Urinary bladder (tissue), 3 donors: ENCODE measurements at regions not wholly inside any gene's neighbourhood (a gene's known extent, or its start where the extent isn't known, plus 50 kb on each side); places are given as distances from the start of the nearest gene placed in this dataset.
"Not testable (repeated sequence)": the region's sequence is repeated elsewhere in the genome, so short reads cannot be mapped to it uniquely, and the experiment has no call there.

ENCODE experiments used
- DNase-seq: peaks from one replicate; pipeline ENCODE4 v3.0.0-alpha.2; 2015; ENCODE audit errors: extremely low spot score
- H3K27ac ChIP-seq: one replicate; pipeline ENCODE4 v1.5.1; 2013; ENCODE audit warnings: low read depth, mild to moderate bottlenecking, moderate library complexity
- H3K36me3 ChIP-seq: one replicate; pipeline ENCODE4 v1.6.1; 2013; ENCODE audit warnings: mild to moderate bottlenecking, moderate library complexity; ENCODE audit not compliant: insufficient read depth
- H3K4me1 ChIP-seq: one replicate; pipeline ENCODE4 v1.6.1; 2013; ENCODE audit warnings: mild to moderate bottlenecking, moderate library complexity; ENCODE audit not compliant: insufficient read depth
- H3K4me3 ChIP-seq: one replicate; pipeline ENCODE4 v1.5.1; 2013; ENCODE audit warnings: low read depth, low read length
- WGBS: extraction: QIAGEN DNeasy Blood & Tissue Kit; methylation state at CpG from one replicate; pipeline ENCODE4 v1.1.7; 2013; 5-methylcytosine and 5-hydroxymethylcytosine counted together
- donor health status: healthy with polysubstance abuse.
- donor health status: healthy.

DNA sequence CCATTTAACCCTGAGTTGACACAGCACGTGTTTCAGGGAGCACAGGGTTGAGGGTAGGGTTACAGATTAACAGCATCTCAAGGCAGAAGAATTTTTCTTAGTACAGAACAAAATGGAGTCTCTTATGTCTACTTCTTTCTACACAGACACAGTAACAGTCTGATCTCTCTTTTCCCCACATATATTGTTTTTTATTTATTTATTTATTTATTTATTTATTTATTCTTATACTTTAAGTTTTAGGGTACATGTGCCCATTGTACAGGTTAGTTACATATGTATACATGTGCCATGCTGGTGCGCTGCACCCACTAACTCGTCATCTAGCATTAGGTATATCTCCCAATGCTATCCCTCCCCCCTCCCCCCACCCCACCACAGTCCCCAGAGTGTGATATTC is 1725.6 kb downstream of the BRINP3 start:
- H3K36me3 ChIP-seq, H3K4me3 ChIP-seq, DNase-seq, H3K4me1 ChIP-seq, H3K27ac ChIP-seq: not testable (repeated sequence)
- 75% methylated on average over 3 of the region's 3 CpGs for WGBS

DNA sequence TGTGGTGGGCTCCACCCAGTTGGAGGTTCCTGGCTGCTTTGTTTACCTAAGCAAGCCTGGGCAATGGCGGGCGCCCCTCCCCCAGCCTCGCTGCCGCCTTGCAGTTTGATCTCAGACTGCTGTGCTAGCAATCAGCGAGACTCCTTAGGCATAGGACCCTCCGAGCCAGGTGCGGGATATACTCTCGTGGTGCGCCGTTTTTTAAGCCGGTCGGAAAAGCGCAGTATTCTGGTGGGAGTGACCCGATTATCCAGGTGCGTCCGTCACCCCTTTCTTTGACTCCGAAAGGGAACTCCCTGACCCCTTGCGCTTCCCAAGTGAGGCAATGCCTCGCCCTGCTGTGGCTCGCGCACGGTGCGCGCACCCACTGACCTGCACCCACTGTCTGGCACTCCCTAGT is 1719.9 kb downstream of the BRINP3 start:
- whole genome bisulfite sequencing, result 89% methylated on average over 24 of the region's 24 CpGs

DNA sequence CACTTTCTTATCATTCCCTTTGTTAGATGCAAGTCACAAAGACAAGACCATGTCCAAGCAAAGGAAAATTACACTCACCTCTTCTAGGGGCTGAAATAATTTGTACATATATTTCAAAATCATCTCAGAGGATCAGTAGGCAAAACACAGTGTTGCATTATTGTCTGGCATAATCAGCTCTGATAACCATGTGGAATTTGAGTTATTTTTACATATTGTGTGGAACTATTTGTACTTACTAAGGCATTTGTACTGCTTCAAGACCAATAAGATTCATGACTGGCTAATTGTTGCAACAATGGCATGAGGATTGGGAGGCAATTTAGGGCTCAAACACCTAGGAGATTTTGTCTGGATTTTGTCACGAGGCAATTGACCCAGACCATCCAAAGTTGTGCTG is 1716.4 kb downstream of the BRINP3 start:
- Histone ChIP-seq H3K27ac (no peak overlapping the region), H3K36me3 (no peaks in the 10 kb centered on the region), H3K4me1 (no peaks in the 10 kb centered on the region), H3K4me3 (no peak overlapping the region)
- no peak for DNase-seq
- 72% methylated on average over 1 of the region's 1 CpG for WGBS

More for the DNA sequence above, 1719.9 kb downstream of the BRINP3 start:
- H3K4me1 ChIP-seq, DNase-seq, H3K4me3 ChIP-seq, H3K27ac ChIP-seq, H3K36me3 ChIP-seq: not testable (repeated sequence)

DNA sequence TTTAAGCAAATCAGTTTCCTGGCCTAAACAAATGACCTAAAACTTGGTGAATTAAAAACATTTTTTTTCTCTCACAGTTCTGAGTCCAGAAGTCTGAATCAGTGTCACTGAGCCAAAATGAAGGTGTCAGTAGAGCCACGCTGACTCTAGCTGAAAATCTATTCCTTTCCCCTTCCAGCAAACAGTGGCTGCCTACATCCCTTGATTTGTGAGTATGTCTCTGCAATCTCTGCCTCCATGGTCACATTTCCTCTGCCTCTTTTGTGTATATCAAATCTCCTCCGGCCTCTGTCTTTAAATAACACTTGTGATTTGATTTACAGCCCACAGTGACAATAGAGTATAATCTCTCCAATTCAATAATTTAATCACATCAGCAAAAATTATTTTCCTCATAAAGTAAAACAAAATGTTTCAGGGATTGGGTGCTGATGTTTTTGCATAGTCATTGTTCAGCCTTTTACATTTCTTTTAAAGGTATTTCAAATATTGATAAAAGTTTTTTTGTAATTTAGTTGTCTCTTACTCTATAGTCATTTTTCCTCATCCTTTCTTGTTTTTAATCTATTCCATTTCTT is 1715.4 kb downstream of the BRINP3 start:
- no peak for DNase-seq
- Histone ChIP-seq H3K27ac (no peak overlapping the region), H3K4me3 (no peak overlapping the region), H3K4me1 (no peaks in the 10 kb centered on the region), H3K36me3 (no peaks in the 10 kb centered on the region)
- WGBS, result 73% methylated on average over 2 of the region's 2 CpGs

DNA sequence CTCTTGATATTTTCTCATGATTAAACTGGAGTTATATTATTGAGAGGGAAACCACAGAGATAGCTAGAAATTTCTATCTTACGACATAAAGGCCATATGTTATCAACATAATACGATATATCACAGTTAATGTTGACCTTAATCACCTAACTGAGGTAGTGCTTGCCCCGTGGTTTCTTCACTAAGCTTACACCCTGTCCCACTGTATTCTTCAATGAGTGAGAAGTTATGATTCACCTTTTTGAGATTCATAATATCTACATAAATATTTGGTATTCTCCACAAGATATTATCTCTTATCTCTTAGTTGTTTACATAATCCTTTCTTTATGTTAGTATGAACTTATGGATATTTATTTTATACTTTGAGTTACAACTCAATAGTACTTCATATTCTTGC is 1714.1 kb downstream of the BRINP3 start:
- no peak overlapping the region for H3K27ac ChIP-seq
- no peak for DNase-seq
- no peak overlapping the region for H3K4me3 ChIP-seq
- WGBS, result 54% methylated on average over 3 of the region's 3 CpGs
- H3K36me3 ChIP-seq, result no peaks in the 10 kb centered on the region
- no peaks in the 10 kb centered on the region for H3K4me1 ChIP-seq

DNA sequence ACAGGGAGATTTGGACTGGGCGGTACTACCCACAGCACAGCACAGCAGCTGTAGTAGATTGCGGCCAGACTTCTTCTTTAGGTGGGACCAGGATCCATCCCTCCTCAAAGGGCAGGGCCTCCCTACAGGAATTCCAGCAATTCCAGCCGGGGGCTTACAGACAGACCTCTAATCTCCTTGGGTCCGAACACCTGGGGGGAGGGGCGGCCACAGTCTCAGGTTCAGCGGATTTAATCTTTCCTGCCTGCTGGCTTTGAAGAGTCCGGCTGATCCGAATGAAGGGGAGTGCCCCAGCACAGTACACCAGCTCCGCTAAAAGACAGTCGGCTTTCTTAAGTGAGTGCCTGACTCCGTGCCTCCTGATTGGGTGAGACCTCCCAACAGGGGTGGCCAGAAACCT is 1708.5 kb downstream of the BRINP3 start:
- no peak for DNase-seq
- Histone ChIP-seq H3K36me3 (no peaks in the 10 kb centered on the region), H3K4me3 (no peak overlapping the region), H3K27ac (no peak overlapping the region), H3K4me1 (no peaks in the 10 kb centered on the region)
- 87% methylated on average over 11 of the region's 11 CpGs for WGBS

DNA sequence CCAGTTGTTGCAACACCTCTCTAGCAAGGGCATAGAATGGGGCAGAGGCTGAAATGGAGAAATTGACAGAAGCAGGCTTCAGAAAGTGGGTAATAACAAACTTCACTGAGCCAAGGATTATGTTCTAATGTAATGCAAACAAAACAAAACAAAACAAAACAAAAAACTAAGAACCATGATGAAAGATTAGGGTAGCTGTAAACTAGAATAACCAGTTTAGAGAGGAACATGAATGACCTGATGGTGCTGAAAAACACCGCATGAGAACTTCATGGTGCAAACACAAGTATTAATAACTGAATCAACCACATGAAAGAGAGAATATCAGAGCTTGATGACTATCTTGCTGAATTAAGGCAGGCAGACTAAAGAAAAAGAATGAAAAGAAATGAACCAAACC is 1707.7 kb downstream of the BRINP3 start:
- Histone ChIP-seq H3K4me3 (no peak overlapping the region), H3K27ac (no peak overlapping the region), H3K4me1 (no peaks in the 10 kb centered on the region), H3K36me3 (no peaks in the 10 kb centered on the region)
- WGBS, result 83% methylated on average over 1 of the region's 1 CpG
- DNase-seq, result no peak

DNA sequence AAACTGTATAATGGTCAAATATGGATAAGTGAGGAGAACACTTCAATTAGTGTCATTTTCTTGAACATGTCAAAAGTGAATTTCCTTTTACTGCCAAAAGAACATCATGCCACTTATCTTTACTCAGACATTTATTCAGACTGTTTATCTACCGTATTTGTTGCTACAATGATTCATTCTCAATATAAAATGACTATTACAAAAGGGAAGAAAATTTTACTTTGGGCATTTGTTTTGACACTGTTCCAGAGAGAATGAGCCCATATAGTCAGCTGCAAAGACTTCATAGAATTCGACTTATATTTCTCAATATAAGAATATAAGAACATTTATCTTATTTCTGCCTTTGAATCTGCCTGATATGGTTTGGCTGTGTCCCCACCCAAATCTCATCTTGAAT is 1699.1 kb downstream of the BRINP3 start:
- no peaks in the 10 kb centered on the region for H3K36me3 ChIP-seq
- H3K4me3 ChIP-seq, result no peak overlapping the region
- WGBS, result 43% methylated on average over 2 of the region's 2 CpGs
- no peak overlapping the region for H3K27ac ChIP-seq
- H3K4me1 ChIP-seq, result no peaks in the 10 kb centered on the region
- DNase-seq, result no peak

DNA sequence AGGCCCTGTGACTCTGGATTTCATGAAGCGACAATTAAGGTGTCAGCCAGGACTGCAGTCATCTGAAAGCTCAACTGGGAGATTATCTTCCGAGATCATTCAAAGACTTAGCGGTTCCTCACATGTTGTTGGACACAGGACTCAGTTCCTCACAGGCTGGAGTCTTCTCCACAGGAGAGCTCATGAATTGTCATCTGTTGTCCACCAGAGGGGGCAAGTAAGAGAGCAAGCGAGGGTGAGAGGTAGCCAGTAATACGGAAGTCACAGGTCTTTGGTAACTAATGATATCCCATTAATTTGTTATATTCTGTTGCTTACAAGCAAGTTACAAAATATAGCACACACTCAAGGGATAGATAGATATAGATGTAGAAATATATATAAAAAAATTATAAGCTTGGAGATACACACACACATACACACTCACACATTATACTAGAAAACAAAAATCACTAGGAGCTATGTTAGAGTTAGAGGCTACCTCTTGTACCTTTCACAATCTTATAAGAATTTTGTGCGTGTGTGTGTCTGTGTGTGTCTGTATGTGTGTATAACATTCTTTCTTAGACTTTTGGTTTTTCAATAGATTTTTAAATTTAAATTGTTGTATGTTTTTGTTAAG is 1695.3 kb downstream of the BRINP3 start:
- H3K27ac ChIP-seq, result no peak overlapping the region
- no peaks in the 10 kb centered on the region for H3K36me3 ChIP-seq
- H3K4me1 ChIP-seq, result no peaks in the 10 kb centered on the region
- DNase-seq, result no peak
- WGBS, result 53% methylated on average over 6 of the region's 6 CpGs
- H3K4me3 ChIP-seq, result no peak overlapping the region

DNA sequence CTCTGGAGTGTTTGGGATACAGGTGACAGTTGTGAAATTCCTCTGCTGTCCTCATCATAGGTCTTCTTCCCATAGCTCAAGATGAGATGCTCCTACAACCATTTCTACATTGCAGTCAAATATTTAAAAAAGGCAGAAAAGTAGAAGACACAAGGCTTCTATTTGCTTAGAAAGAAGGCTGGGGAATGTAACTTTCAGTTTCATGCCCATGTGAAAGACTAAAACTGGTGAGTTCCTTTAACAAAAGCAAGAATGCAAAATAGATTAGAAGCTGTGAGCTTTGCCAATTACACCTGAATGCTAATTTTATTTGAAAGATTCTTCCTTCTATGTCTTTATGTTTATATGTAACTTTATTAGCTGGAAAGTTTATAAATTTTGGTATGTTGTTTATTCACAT is 1682.7 kb downstream of the BRINP3 start:
- no peak for DNase-seq
- H3K27ac ChIP-seq, result no peak overlapping the region
- H3K36me3 ChIP-seq, result no peaks in the 10 kb centered on the region
- H3K4me3 ChIP-seq, result no peak overlapping the region
- no peaks in the 10 kb centered on the region for H3K4me1 ChIP-seq

DNA sequence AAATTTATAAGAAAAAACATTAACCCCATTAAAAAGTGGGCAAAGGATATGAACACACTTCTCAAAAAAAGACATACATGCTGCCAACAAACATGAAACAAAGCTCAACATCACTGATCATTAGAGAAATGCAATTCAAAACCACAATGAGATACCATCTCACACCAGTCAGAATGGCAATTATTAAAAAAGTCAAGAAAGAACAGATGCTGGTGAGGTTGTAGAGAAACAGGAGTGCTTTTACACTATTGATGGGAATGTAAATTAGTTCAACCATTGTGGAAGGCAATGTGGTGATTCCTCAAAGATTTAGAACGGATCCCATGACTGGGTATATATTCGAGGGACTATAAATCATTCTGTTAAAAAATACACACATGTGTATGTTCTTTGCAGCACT is 1665.5 kb downstream of the BRINP3 start:
- DNase-seq, H3K36me3 ChIP-seq, H3K4me1 ChIP-seq, H3K4me3 ChIP-seq, H3K27ac ChIP-seq: not testable (repeated sequence)
- WGBS, result 87% methylated on average over 2 of the region's 2 CpGs

DNA sequence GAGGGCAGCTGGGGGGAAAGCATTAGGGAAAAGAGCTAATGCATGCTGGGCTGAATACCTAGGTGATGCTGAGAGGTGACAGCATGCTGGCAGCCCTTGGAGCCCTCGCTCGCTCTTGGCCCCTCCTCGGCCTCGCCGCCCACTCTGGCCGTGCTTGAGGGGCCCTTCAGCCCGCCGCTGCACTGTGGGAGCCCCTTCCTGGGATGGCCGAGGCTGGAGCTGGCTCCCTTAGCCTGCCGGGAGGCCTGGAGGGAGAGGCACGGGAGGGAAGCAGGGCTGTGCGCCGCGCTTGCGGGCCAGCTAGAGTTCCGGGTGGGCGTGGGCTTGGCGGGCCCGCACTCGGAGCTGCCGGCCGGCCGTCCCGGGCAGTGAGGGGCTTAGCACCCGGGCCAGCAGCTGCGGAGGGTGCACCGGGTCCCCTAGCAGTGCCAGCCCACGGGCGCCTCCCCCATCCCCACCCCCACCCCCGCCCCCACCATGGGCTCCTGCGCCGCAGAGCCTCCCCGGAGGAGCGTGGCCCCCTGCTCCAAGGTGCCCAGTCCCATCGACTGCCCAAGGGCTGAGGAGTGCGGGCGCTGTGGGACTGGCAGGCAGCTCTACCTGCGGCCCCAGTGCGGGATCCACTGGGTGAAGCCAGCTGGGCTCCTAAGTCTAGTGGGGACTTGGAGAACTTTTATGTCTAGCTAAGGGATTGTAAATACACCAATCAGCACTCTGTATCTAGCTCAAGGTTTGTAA is 1664.7 kb downstream of the BRINP3 start:
- DNase-seq, H3K27ac ChIP-seq, H3K4me1 ChIP-seq, H3K4me3 ChIP-seq, H3K36me3 ChIP-seq: not testable (repeated sequence)
- 97% methylated on average over 39 of the region's 39 CpGs for WGBS

DNA sequence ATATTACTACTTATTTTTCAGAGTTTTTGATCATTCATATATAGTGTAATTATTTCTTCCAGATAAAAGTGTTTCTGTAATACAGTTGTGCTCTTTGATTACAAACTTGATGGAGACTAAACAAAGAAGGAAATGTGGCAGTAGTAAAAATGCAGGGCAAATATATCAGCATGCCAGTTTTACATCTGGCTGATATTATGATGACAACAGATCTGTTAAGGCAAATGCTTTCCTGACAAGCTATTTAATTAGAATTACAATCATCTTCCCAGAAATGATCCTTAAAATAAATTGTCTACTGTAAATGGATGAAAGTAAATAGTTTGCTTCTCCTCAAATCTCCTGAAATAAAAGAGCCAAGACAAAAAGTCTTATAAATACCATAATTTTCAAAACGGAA is 1659.8 kb downstream of the BRINP3 start:
- 24% methylated on average over 1 of the region's 1 CpG for WGBS
- Histone ChIP-seq H3K36me3 (no peaks in the 10 kb centered on the region), H3K4me3 (no peak overlapping the region), H3K27ac (no peak overlapping the region), H3K4me1 (no peaks in the 10 kb centered on the region)
- DNase-seq, result no peak

DNA sequence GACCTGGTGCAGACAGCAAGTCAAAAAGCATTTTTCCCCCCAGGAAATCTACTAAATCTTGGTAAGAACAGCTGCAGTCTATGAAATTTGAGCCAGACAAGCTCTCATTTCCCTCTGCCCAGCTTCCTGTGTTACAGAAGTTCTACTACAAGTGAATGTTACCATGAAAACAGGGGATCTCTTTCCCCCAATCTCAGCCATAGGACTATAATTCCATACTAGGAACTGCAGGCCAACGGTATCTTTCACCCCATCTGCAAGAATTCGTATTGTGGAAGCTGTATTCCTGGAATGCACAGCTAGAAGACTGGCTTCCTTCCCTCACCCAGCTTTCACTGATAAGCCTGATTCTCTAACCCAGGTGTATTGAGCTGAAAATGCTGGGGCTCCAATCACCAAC is 1655.4 kb downstream of the BRINP3 start:
- Histone ChIP-seq H3K4me1 (no peaks in the 10 kb centered on the region), H3K4me3 (no peak overlapping the region), H3K27ac (no peak overlapping the region), H3K36me3 (no peaks in the 10 kb centered on the region)
- WGBS, result 40% methylated on average over 2 of the region's 2 CpGs
- no peak for DNase-seq
